K562 (cell line): ENCODE measurements at regions not wholly inside any gene's neighbourhood (a gene's known extent, or its start where the extent isn't known, plus 50 kb on each side); places are given as distances from the start of the nearest gene placed in this dataset.
"Not testable (repeated sequence)": the region's sequence is repeated elsewhere in the genome, so short reads cannot be mapped to it uniquely, and the experiment has no call there.

Experiments used
- ATAC-seq: fragments of 200-7000 bp; cut with Tn5 transposase; 3 replicates; pipeline ENCODE4 v1.9.1; 2020; ENCODE audit warnings: moderate library complexity
- BruUV-seq: library from RNA; stranded (reverse); fragments of 400-500 nt; replicated peaks from 2 replicates; lab custom pipeline; 2021; lab: Mats Ljungman, UMichigan
- CTCF ChIA-PET: fragments of 300-600 bp; formaldehyde crosslinking; extraction: SDS; loops from one replicate; lab custom pipeline; 2021; ENCODE audit warnings: low intra/inter-chr PET ratio; lab: Yijun Ruan, JAX
- POLR2A ChIA-PET: fragments of 300-600, 350-650 bp; sonication (Branson Sonifier 250); formaldehyde crosslinking; extraction: SDS; loops from one replicate; lab custom pipeline; 2021; ENCODE audit warnings: antibody characterized with exemption, inconsistent platforms; lab: Yijun Ruan, JAX
- DNase-seq, 4 experiments: peaks; one replicate each; pipeline versions ENCODE4 v3.0.0 to v3.0.0-alpha.2; 2011 to 2018; ENCODE audit warnings: low spot score in 3 of 4, mixed read lengths in 3 of 4; ENCODE audit errors: extremely low read depth in 1 of 4
- FAIRE-seq: peaks from 2 replicates; lab custom pipeline; 2011; peaks lifted over from hg19 to GRCh38; lab: Jason Lieb, UNC
- H2AFZ ChIP-seq: 2 replicates; pipeline ENCODE4 v1.6.0; 2011; ENCODE audit warnings: low read depth, low read length, control low read depth, inconsistent platforms
- H3K27ac ChIP-seq: fragments of 200-600 bp; 3 replicates; pipeline ENCODE4 v1.8.0; 2011; ENCODE audit warnings: low read depth, mild to moderate bottlenecking, control low read depth, inconsistent platforms, low read length, moderate library complexity, mixed read lengths; ENCODE audit errors: extremely low read depth
- H3K27me3 ChIP-seq, 2 experiments: fragments of 300-600 bp in 1 of 2; 2 replicates in 1 of 2; 3 replicates in 1 of 2; pipeline versions ENCODE4 v1.6.0 to v1.8.0; 2011; ENCODE audit warnings: inconsistent platforms in 2 of 2, low read length in 2 of 2, mild to moderate bottlenecking in 1 of 2, mixed read lengths in 1 of 2, moderate library complexity in 1 of 2; ENCODE audit not compliant: control insufficient read depth in 2 of 2, insufficient read depth in 2 of 2
- H3K36me3 ChIP-seq: fragments of 300-600 bp; 3 replicates; pipeline ENCODE4 v1.8.0; 2011; ENCODE audit warnings: mild to moderate bottlenecking, low read length, inconsistent platforms; ENCODE audit not compliant: control insufficient read depth, insufficient read depth
- H3K4me1 ChIP-seq, 2 experiments: fragments of 200-600 bp in 1 of 2; replicated peaks in 1 of 2; 2 replicates in 1 of 2; 3 replicates in 1 of 2; pipeline versions ENCODE4 v1.5.1 to v1.8.0; 2011; ENCODE audit warnings: inconsistent platforms in 2 of 2, low read length in 2 of 2, mild to moderate bottlenecking in 1 of 2, mixed read lengths in 1 of 2, moderate library complexity in 1 of 2; ENCODE audit not compliant: control insufficient read depth in 2 of 2, insufficient read depth in 2 of 2
- H3K4me2 ChIP-seq: 2 replicates; pipeline ENCODE4 v1.6.1; 2011; ENCODE audit warnings: low read length, control low read depth, inconsistent platforms, mixed read lengths; ENCODE audit not compliant: insufficient read depth
- H3K4me3 ChIP-seq: fragments of 200-600 bp; sonication (generic), shearing (Covaris generic); 2 replicates; pipeline ENCODE4 v1.5.1; 2016; ENCODE audit warnings: control low read depth, inconsistent platforms
- H3K79me2 ChIP-seq: fragments of 200-600 bp; 3 replicates; pipeline ENCODE4 v1.8.0; 2011; ENCODE audit warnings: low read length, inconsistent platforms; ENCODE audit not compliant: control insufficient read depth, insufficient read depth
- H3K9ac ChIP-seq, 2 experiments: 2 replicates each; pipeline versions ENCODE4 v1.6.0 to v1.6.1; 2011; ENCODE audit warnings: low read depth in 2 of 2, low read length in 2 of 2, control low read depth in 1 of 2, inconsistent platforms in 1 of 2, mild to moderate bottlenecking in 1 of 2, mixed read lengths in 1 of 2; ENCODE audit not compliant: insufficient read depth in 1 of 2
- H3K9me1 ChIP-seq: one replicate; pipeline ENCODE4 v1.6.0; 2011; ENCODE audit warnings: inconsistent platforms, mild to moderate bottlenecking, low read length, moderate library complexity; ENCODE audit not compliant: control insufficient read depth, insufficient read depth
- H3K9me3 ChIP-seq: replicated peaks from 2 replicates; pipeline ENCODE4 v1.5.1; 2011; ENCODE audit warnings: low read depth, low read length, inconsistent platforms; ENCODE audit not compliant: control insufficient read depth, insufficient read depth
- H4K20me1 ChIP-seq: replicated peaks from 2 replicates; pipeline ENCODE4 v1.6.1; 2011; ENCODE audit warnings: low read length, inconsistent platforms, mixed read lengths; ENCODE audit not compliant: control insufficient read depth, insufficient read depth
- CBX8 ChIP-seq: fragments of 200-600 bp; sonication (generic); IDR thresholded peaks from 2 replicates; pipeline ENCODE4 v1.6.1; 2012; ENCODE audit warnings: borderline replicate concordance, mixed run types, low read depth, mild to moderate bottlenecking, moderate library complexity, mixed read lengths, low read length, control low read depth, inconsistent platforms; ENCODE audit not compliant: poor library complexity, severe bottlenecking; ENCODE audit errors: extremely low read depth
- HMGN3 ChIP-seq: IDR thresholded peaks from 2 replicates; pipeline ENCODE4 v1.6.1; 2011; ENCODE audit warnings: borderline replicate concordance, low read depth, mild to moderate bottlenecking, mixed read lengths, low read length; ENCODE audit not compliant: insufficient read length; ENCODE audit errors: extremely low read depth
- MEF2A ChIP-seq: IDR thresholded peaks from 2 replicates; pipeline ENCODE4 v1.6.1; 2011; ENCODE audit warnings: low read depth, mild to moderate bottlenecking, low read length, moderate library complexity; ENCODE audit not compliant: control insufficient read depth
- RBM14 ChIP-seq: fragments of 200-400 bp; formaldehyde crosslinking; IDR thresholded peaks from 2 replicates; pipeline ENCODE4 v1.6.1; 2018; ENCODE audit warnings: low read depth, mild to moderate bottlenecking, low read length, moderate library complexity, borderline replicate concordance; ENCODE audit not compliant: insufficient read depth
- WGBS: fragments of 100-300 bp; shearing (Covaris generic); methylation state at CpG from one replicate; pipeline ENCODE4 v1.1.6; 2016; ENCODE audit warnings: low coverage, mixed read lengths; ENCODE audit not compliant: insufficient coverage; ENCODE audit errors: missing lambda C conversion rate; 5-methylcytosine and 5-hydroxymethylcytosine counted together
- in situ Hi-C: fragments of 300-500 bp; cut with MboI; formaldehyde crosslinking; loops from 4 replicates; pipeline ENCODE4 v1.15.0; 2018; ENCODE audit warnings: inconsistent platforms, mixed read lengths
- intact Hi-C: fragments of 100-400 bp; cut with micrococcal nuclease; formaldehyde crosslinking; loops from 2 replicates; pipeline ENCODE4 v1.14.2; 2022

DNA sequence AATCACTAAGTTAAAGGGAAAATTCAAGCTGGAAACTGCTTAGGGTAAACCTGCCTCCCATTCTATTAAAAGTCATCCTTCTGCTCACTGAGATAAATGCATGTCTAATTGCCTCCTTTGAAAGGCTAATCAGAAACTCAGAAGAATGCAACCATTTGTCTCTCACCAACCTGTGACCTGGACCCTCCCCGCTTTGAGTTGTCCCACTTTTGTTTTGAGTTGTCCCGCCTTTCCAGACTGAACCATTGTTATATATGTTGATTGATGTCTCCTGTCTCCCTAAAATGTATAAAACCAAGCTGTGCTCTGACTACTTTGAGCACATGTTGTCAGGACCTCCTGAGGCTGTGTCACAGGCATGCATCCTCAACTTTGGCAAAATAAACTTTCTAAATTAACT, 378.4 kb downstream of the KIF20B start (continued):
- TF ChIP-seq CBX8 (no peak), HMGN3 (no peak), RBM14 (no peak), MEF2A (no peak)

DNA sequence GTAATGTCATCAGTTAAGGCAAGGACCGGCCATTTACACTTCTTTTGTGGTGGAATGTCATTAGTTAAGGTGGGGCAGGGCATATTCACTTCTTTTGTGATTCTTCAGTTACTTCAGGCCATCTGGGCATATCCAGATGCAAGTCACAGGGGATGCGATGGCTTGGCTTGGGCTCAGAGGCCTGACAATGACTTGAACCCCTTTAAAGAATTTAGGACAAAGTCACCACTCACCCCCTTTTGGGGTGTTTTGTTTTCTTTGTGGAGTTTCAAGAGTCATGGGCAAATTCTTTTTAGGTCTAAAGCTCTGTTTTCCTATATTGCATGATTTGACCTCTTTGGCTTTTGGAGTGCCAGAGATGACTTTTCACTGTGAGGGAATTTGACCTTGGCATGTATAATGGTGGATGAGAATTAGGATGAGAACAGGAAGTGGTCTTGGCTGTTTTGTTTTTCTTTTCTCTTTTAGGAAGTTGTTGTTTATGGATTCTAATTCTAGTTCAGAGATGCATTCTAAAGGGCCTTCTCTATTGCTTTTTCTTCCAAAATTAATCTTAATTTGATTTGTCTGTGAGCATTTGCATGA, 385.3 kb downstream of the KIF20B start:
- CTCF ChIA-PET, H3K4me3 ChIP-seq, FAIRE-seq, H3K79me2 ChIP-seq, H3K4me1 ChIP-seq, in situ Hi-C loops, H2AFZ ChIP-seq, H3K9me3 ChIP-seq, POLR2A ChIA-PET, H4K20me1 ChIP-seq, H3K36me3 ChIP-seq, BruUV-seq, H3K27ac ChIP-seq, DNase-seq, intact Hi-C loops, H3K9ac ChIP-seq, H3K27me3 ChIP-seq, ATAC-seq, H3K9me1 ChIP-seq, H3K4me2 ChIP-seq: not testable (repeated sequence)
- WGBS = 0% methylated on average over 1 of the region's 2 CpGs
